AG04450 (cell line): ENCODE measurements at regions not wholly inside any gene's neighbourhood (a gene's known extent, or its start where the extent isn't known, plus 50 kb on each side); places are given as distances from the start of the nearest gene placed in this dataset.
A peak's percentile ranks its signal among the peaks of the same experiment; 100 is the strongest.

Experiments
- CTCF ChIA-PET: fragments of 300-600, 350-600 bp; formaldehyde crosslinking; extraction: SDS; loops from one replicate; lab custom pipeline; 2022; ENCODE audit warnings: antibody characterized with exemption, inconsistent platforms; lab: Charles Lee
- POLR2A ChIA-PET: fragments of 350-600 bp; formaldehyde crosslinking; extraction: SDS; loops from one replicate; lab custom pipeline; 2021; ENCODE audit warnings: antibody characterized with exemption, inconsistent platforms; lab: Yijun Ruan, JAX
- DNase-seq: peaks from one replicate; pipeline ENCODE4 v3.0.0-alpha.2; 2011; ENCODE audit warnings: low read depth, low spot score
- H3K27ac ChIP-seq: one replicate; pipeline ENCODE4 v1.5.1; 2012; ENCODE audit warnings: low read depth, low read length, control low read depth
- H3K27me3 ChIP-seq: one replicate; pipeline ENCODE4 v1.6.0; 2012; ENCODE audit warnings: low read length; ENCODE audit not compliant: control insufficient read depth, insufficient read depth
- H3K4me3 ChIP-seq: 2 replicates; pipeline ENCODE4 v1.5.1; 2011; ENCODE audit warnings: mild to moderate bottlenecking, low read depth, low read length, control low read depth
- H3K9me3 ChIP-seq: 2 replicates; pipeline ENCODE4 v1.5.1; 2012; ENCODE audit warnings: low read length; ENCODE audit not compliant: control insufficient read depth, insufficient read depth
- CTCF ChIP-seq: IDR thresholded peaks from 2 replicates; pipeline ENCODE4 v1.5.1; 2011; ENCODE audit warnings: low read depth, low read length, control low read depth, inconsistent platforms

DNA sequence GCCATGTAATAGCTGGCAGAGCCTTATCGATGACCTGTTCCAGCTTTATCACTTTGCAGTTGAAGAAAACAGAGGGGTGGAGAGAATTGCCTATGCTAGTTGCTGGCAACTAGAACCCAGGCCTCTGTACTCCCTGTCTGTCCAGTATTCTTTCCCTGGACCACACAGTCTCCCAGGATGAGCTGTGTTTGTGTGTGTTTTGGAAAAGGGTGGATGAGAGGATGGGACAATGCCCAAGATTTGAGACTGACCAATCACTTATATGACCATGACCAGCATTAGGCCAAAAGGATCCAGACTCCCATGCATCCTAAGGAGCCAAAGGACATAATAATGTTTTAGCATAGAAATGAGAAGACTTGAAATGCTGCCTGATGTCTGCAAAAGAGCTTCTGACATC lies 102.6 kb downstream of the CD200R1L start:
- Histone ChIP-seq H3K27ac (no peak overlapping the region), H3K4me3 (no peak overlapping the region), H3K27me3 (no peaks in the 10 kb centered on the region), H3K9me3 (no peaks in the 10 kb centered on the region)
- ChIA-PET CTCF (interaction anchor here (1.6 to 9.7 kb wide), 4 partner anchors 9 to 235 kb away, joined by 3 to 83 read pairs (median 10); no protein-coding TSS in a partner anchor), POLR2A (no interaction called here)
- TF ChIP-seq CTCF, result no peak
- DNase-seq, result no peak

- ChIA-PET CTCF (interaction anchor here (9.7 kb wide), 1 partner anchor 8 kb away, joined by 83 read pairs; no protein-coding TSS in a partner anchor), POLR2A (no interaction called here)
- no peaks in the 10 kb centered on the region for H3K27me3 ChIP-seq
- no peaks in the 10 kb centered on the region for H3K9me3 ChIP-seq
- no peak overlapping the region for H3K27ac ChIP-seq
- no peak overlapping the region for H3K4me3 ChIP-seq
- no peak for DNase-seq
- TF ChIP-seq CTCF, result no peak
Observed at GRCh38 chr3:112742934-112743333, 102.0 kb upstream of the CCDC80 start.

DNA sequence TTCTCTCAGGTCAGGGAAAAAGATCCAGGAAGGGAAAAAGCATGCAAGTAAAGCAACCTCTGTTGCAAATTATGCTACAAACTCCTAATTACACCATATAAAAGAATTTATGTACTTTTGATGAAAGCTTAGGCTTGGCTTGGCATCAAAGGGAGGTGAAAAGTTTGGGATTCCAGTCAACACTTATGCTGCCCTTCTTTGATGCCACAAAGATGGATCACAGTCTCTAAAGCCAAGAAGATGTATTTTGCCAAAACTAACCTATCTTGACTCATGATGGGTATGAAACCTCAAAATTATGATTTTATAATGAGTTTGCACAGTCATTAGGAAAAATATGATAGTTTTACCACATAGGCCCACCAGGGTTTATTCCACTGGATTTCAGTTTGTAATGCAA lies 101.0 kb upstream of the CCDC80 start:
- CTCF ChIA-PET, result no interaction called here
- POLR2A ChIA-PET, result no interaction called here
- no peak for TF ChIP-seq CTCF

DNA sequence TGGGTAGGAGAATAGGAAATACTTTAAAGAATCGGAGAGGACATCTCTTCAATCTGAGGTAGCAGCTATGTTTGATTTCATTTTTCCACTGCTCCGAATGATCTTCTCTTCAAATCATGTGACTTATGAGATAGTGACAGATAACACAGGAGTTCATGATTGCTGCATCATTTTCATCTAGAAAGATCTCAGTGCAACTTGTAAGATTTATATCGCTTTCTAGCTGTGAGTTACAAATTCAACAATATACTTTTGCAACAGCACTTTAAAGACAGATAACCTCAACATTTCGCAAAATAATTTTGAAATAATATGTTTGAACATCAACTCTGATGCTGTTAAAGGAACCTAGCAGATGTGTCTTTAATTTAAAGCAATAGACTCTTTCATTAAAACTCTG lies 99.9 kb upstream of the CCDC80 start:
- DNase-seq, result no peak
- ChIA-PET CTCF (interaction anchor here (0.5 to 8.0 kb wide), 4 partner anchors 73 to 238 kb away, joined by 3 to 57 read pairs (median 4); no protein-coding TSS in a partner anchor), POLR2A (no interaction called here)
- no peaks in the 10 kb centered on the region for H3K27me3 ChIP-seq
- no peak for TF ChIP-seq CTCF
- H3K4me3 ChIP-seq, result no peak overlapping the region
- H3K9me3 ChIP-seq, result no peaks in the 10 kb centered on the region
- H3K27ac ChIP-seq, result no peak overlapping the region

More for the DNA sequence above, 101.0 kb upstream of the CCDC80 start:
- no peak for DNase-seq
- Histone ChIP-seq H3K4me3 (no peak overlapping the region), H3K9me3 (no peaks in the 10 kb centered on the region), H3K27ac (no peak overlapping the region), H3K27me3 (no peaks in the 10 kb centered on the region)

- 0 out of 2 replicates have a peak, but pooled peaks have one; percentile 9 for TF ChIP-seq CTCF
- no peak for DNase-seq
- Histone ChIP-seq H3K27ac (no peak overlapping the region), H3K9me3 (no peaks in the 10 kb centered on the region), H3K4me3 (no peak overlapping the region), H3K27me3 (no peaks in the 10 kb centered on the region)
- CTCF ChIA-PET, result interaction anchor here (1.9 to 8.0 kb wide), 2 partner anchors 75 to 240 kb away, joined by 5 to 57 read pairs; no protein-coding TSS in a partner anchor
- POLR2A ChIA-PET, result no interaction called here
Observed at GRCh38 chr3:112739252-112739965, 98.5 kb upstream of the CCDC80 start.
